IMR-90 (cell line): ENCODE measurements at regions not wholly inside any gene's neighbourhood (a gene's known extent, or its start where the extent isn't known, plus 50 kb on each side); places are given as distances from the start of the nearest gene placed in this dataset.

Source experiments
- ATAC-seq: fragments of 200-7000 bp; cut with Tn5 transposase; 2 replicates; pipeline ENCODE4 v1.9.1; 2020; ENCODE audit warnings: low read depth, mild to moderate bottlenecking, moderate library complexity
- BruUV-seq: library from RNA; stranded (reverse); fragments of 400-500 nt; replicated peaks from 2 replicates; lab custom pipeline; 2021; lab: Mats Ljungman, UMichigan
- CTCF ChIA-PET: fragments of 300-600 bp; formaldehyde crosslinking; extraction: SDS; loops from one replicate; lab custom pipeline; 2021; ENCODE audit warnings: antibody characterized with exemption; lab: Yijun Ruan, JAX
- POLR2A ChIA-PET: fragments of 300-600 bp; sonication (Branson Sonifier 250); formaldehyde crosslinking; loops from one replicate; lab custom pipeline; 2022; ENCODE audit warnings: antibody characterized with exemption; ENCODE audit not compliant: unreplicated experiment; lab: Charles Lee
- DNase-seq: peaks from one replicate; pipeline ENCODE4 v3.0.0; 2013
- H2AFZ ChIP-seq: replicated peaks from 2 replicates; pipeline ENCODE3; 2013; ENCODE audit warnings: low read length, mild to moderate bottlenecking; ENCODE audit not compliant: poor library complexity
- H2AK5ac ChIP-seq: 2 replicates; pipeline ENCODE4 v1.6.1; 2013; ENCODE audit warnings: low read depth, low read length, inconsistent platforms
- H2AK9ac ChIP-seq: replicated peaks from 2 replicates; pipeline ENCODE3; 2013; ENCODE audit warnings: mild to moderate bottlenecking, low read depth, low read length, moderate library complexity; ENCODE audit not compliant: poor library complexity
- H2BK120ac ChIP-seq: 2 replicates; pipeline ENCODE4 v1.6.1; 2013; ENCODE audit warnings: low read depth, low read length, inconsistent platforms
- H2BK15ac ChIP-seq: 3 replicates; pipeline ENCODE4 v1.6.1; 2013; ENCODE audit warnings: low read depth, low read length, inconsistent platforms
- H2BK20ac ChIP-seq: 2 replicates; pipeline ENCODE4 v1.6.1; 2013; ENCODE audit warnings: low read depth, mild to moderate bottlenecking, inconsistent platforms, low read length, moderate library complexity
- H2BK5ac ChIP-seq: 2 replicates; pipeline ENCODE4 v1.6.1; 2013; ENCODE audit warnings: mild to moderate bottlenecking, low read depth, low read length, inconsistent platforms; ENCODE audit not compliant: poor library complexity, severe bottlenecking
- H3K14ac ChIP-seq: replicated peaks from 2 replicates; pipeline ENCODE4 v1.6.1; 2013; ENCODE audit warnings: low read depth, low read length, inconsistent platforms
- H3K18ac ChIP-seq: 2 replicates; pipeline ENCODE4 v1.6.1; 2013; ENCODE audit warnings: low read depth, low read length, control low read depth
- H3K23ac ChIP-seq: 2 replicates; pipeline ENCODE4 v1.6.1; 2013; ENCODE audit warnings: low read depth, low read length, inconsistent platforms
- H3K27ac ChIP-seq: 2 replicates; pipeline ENCODE4 v1.5.1; 2013; ENCODE audit warnings: mild to moderate bottlenecking, control low read depth, low read length; ENCODE audit not compliant: insufficient read depth
- H3K27me3 ChIP-seq: 2 replicates; pipeline ENCODE4 v1.6.1; 2013; ENCODE audit warnings: low read length; ENCODE audit not compliant: control insufficient read depth, insufficient read depth
- H3K36me3 ChIP-seq: 2 replicates; pipeline ENCODE4 v1.6.1; 2013; ENCODE audit warnings: low read length, mixed read lengths; ENCODE audit not compliant: control insufficient read depth, insufficient read depth
- H3K4ac ChIP-seq: 2 replicates; pipeline ENCODE4 v1.6.1; 2013; ENCODE audit warnings: low read depth, low read length, inconsistent platforms
- H3K4me1 ChIP-seq: 2 replicates; pipeline ENCODE4 v1.6.1; 2013; ENCODE audit warnings: low read length, mixed read lengths; ENCODE audit not compliant: control insufficient read depth, insufficient read depth
- H3K4me2 ChIP-seq: 2 replicates; pipeline ENCODE4 v1.6.1; 2013; ENCODE audit warnings: low read depth, mild to moderate bottlenecking, control low read depth, low read length, moderate library complexity
- H3K4me3 ChIP-seq: 2 replicates; pipeline ENCODE4 v1.5.1; 2013; ENCODE audit warnings: low read depth, mild to moderate bottlenecking, control low read depth, low read length, moderate library complexity; ENCODE audit not compliant: insufficient read depth
- H3K56ac ChIP-seq: 2 replicates; pipeline ENCODE4 v1.6.1; 2013; ENCODE audit warnings: low read length, inconsistent platforms; ENCODE audit not compliant: insufficient read depth; ENCODE audit errors: extremely low read depth
- H3K79me1 ChIP-seq, 2 experiments: 2 replicates each; pipeline ENCODE4 v1.6.1; 2013; ENCODE audit warnings: low read length in 2 of 2, inconsistent platforms in 1 of 2, low read depth in 1 of 2
- H3K9ac ChIP-seq: 2 replicates; pipeline ENCODE4 v1.6.1; 2013; ENCODE audit warnings: low read depth, low read length, control low read depth
- H3K9me1 ChIP-seq: 2 replicates; pipeline ENCODE4 v1.6.1; 2013; ENCODE audit warnings: low read length, inconsistent platforms; ENCODE audit not compliant: insufficient read depth
- H3K9me3 ChIP-seq: 2 replicates; pipeline ENCODE4 v1.6.1; 2013; ENCODE audit warnings: low read length; ENCODE audit not compliant: control insufficient read depth, insufficient read depth
- H4K20me1 ChIP-seq: 2 replicates; pipeline ENCODE4 v1.6.1; 2013; ENCODE audit warnings: low read length, inconsistent platforms; ENCODE audit not compliant: insufficient read depth
- H4K5ac ChIP-seq: 2 replicates; pipeline ENCODE4 v1.6.1; 2013; ENCODE audit warnings: mild to moderate bottlenecking, low read depth, low read length, control low read depth
- H4K8ac ChIP-seq, 2 experiments: 2 replicates each; pipeline ENCODE4 v1.6.1; 2013; ENCODE audit warnings: low read depth in 2 of 2, low read length in 2 of 2, control low read depth in 1 of 2, inconsistent platforms in 1 of 2
- H4K91ac ChIP-seq: 2 replicates; pipeline ENCODE4 v1.6.1; 2013; ENCODE audit warnings: low read depth, low read length, inconsistent platforms; ENCODE audit not compliant: insufficient read depth
- BHLHE40 ChIP-seq: fragments of 150-350 bp; IDR thresholded peaks from 2 replicates; pipeline ENCODE4 v1.6.1; 2016; ENCODE audit warnings: mild to moderate bottlenecking, low read depth, low read length
- CEBPB ChIP-seq: IDR thresholded peaks from 2 replicates; pipeline ENCODE4 v1.6.1; 2012; ENCODE audit warnings: low read depth, low read length, improper control_type of control experiment
- CHD1 ChIP-seq: IDR thresholded peaks from 2 replicates; pipeline ENCODE4 v1.6.1; 2012; ENCODE audit warnings: low read depth, low read length, improper control_type of control experiment
- FOS ChIP-seq: fragments of 150-350 bp; IDR thresholded peaks from 2 replicates; pipeline ENCODE4 v1.6.1; 2016; ENCODE audit warnings: low read depth, low read length
- MAFK ChIP-seq: IDR thresholded peaks from 2 replicates; pipeline ENCODE4 v1.6.1; 2012; ENCODE audit warnings: low read depth, low read length, improper control_type of control experiment
- MAZ ChIP-seq: IDR thresholded peaks from 2 replicates; pipeline ENCODE4 v1.6.1; 2012; ENCODE audit warnings: low read depth, mild to moderate bottlenecking, low read length, improper control_type of control experiment, moderate library complexity, borderline replicate concordance
- MXI1 ChIP-seq: IDR thresholded peaks from 2 replicates; pipeline ENCODE4 v1.6.1; 2012; ENCODE audit warnings: low read depth, mild to moderate bottlenecking, low read length, moderate library complexity, borderline replicate concordance
- NFE2L2 ChIP-seq: fragments of 150-350 bp; IDR thresholded peaks from 2 replicates; pipeline ENCODE4 v1.6.1; 2016; ENCODE audit warnings: low read depth, mild to moderate bottlenecking, low read length
- SMC3 ChIP-seq: fragments of 150-350 bp; IDR thresholded peaks from 2 replicates; pipeline ENCODE4 v1.6.1; 2016; ENCODE audit warnings: low read depth, mild to moderate bottlenecking, antibody characterized with exemption, low read length, moderate library complexity
- WGBS, 2 experiments: methylation state at CpG; one replicate each; pipeline versions ENCODE4 v1.1.5 to v1.1.7; 2013; ENCODE audit warnings: missing lambda C conversion rate in 2 of 2; ENCODE audit not compliant: insufficient read length in 1 of 2; ENCODE audit errors: extremely low coverage in 2 of 2; 5-methylcytosine and 5-hydroxymethylcytosine counted together
- dilution Hi-C: fragments of 300-500 bp; cut with HindIII; formaldehyde crosslinking; loops from one replicate; pipeline ENCODE4 v1.14.3; 2018; ENCODE audit warnings: low sequenced_read_pairs; ENCODE audit not compliant: unreplicated experiment
- in situ Hi-C: fragments of 300-500 bp; cut with MboI; formaldehyde crosslinking; loops from 3 replicates; pipeline ENCODE4 v1.14.3; 2019; ENCODE audit warnings: low sequenced_read_pairs, inconsistent platforms, mixed read lengths
- intact Hi-C: fragments of 100-400 bp; cut with micrococcal nuclease; formaldehyde crosslinking; loops from 2 replicates; pipeline ENCODE4 v1.10.0; 2022
- TF ChIP-seq, protein P1 (sequence below): conservative IDR thresholded peaks from 2 replicates; pipeline ENCODE4 v1.5.1; 2012; ENCODE audit warnings: mild to moderate bottlenecking, low read depth, low read length, improper control_type of control experiment
- TF ChIP-seq, protein P2 (sequence below): fragments of 150-350 bp; IDR thresholded peaks from 2 replicates; pipeline ENCODE4 v1.6.1; 2017; ENCODE audit warnings: mild to moderate bottlenecking, antibody characterized with exemption, low read length, low read depth
- TF ChIP-seq, protein P3 (sequence below): fragments of 150-350 bp; IDR thresholded peaks from 2 replicates; pipeline ENCODE4 v1.6.1; 2016; ENCODE audit warnings: low read depth, mild to moderate bottlenecking, low read length, moderate library complexity, borderline replicate concordance

DNA sequence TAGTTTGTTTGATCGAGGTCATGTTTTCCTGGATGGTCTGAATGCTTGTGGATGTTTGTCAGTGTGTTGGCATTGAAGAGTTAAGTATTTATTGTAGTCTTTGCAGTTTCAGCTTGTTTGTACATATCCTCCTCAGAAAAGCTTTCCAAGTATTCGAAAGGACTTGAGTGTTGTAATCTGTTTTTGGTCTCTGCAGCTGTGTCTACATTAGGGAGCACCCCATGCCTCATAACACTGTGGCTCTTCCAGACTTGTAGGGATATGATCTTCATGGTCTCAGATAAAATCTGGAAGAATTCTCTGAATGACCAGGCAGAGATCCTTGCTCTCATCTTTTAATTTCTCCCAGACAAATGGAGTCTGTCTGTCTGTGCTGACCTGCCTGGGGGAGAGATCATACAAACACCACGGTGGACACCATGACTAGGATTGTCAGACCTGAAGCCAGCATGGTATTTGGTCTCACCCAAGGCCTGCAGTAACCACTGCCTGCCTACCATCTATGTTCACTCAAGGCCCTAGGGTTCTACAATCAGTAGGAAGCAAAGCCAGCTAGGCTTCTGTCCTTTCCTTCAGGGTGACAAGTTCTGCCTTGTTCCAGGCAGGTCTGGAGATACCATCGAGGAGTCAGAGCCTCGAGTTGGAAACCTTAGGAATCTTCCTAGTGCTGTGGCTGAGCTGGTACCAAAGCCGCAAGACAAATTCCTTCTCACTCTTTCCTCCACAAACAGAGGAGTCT, 114.7 kb upstream of the KHDRBS2 start:
- Histone ChIP-seq H2AK5ac (no peak overlapping the region), H2AFZ (no peak overlapping the region), H3K23ac (no peak overlapping the region), H3K9me3 (peaks cover 4% of the 10 kb centered on the region; the same call in 1 of the 2 replicates), H3K14ac (no peak overlapping the region), H3K18ac (no peak overlapping the region), H4K8ac (no peak overlapping the region), H3K4ac (no peak overlapping the region), H3K56ac (no peak overlapping the region), H3K9me1 (no peaks in the 10 kb centered on the region), H4K91ac (no peak overlapping the region), H3K36me3 (no peaks in the 10 kb centered on the region), H3K27me3 (no peaks in the 10 kb centered on the region), H3K9ac (no peak overlapping the region), H3K4me3 (no peak overlapping the region), H2BK5ac (no peak overlapping the region), H2BK20ac (no peak overlapping the region), H2BK15ac (no peak overlapping the region), H4K5ac (no peak overlapping the region), H3K4me1 (no peaks in the 10 kb centered on the region), H2AK9ac (no peak overlapping the region), H3K4me2 (no peak overlapping the region), H4K20me1 (no peaks in the 10 kb centered on the region), H2BK120ac (no peak overlapping the region), H3K27ac (no peak overlapping the region), H3K79me1 (no peaks in the 10 kb centered on the region)
- in situ Hi-C loops, result no loop called here
- DNase-seq (no peak), ATAC-seq (no peak)
- dilution Hi-C loops, result no loop called here
- WGBS, 2 experiments, result no CpG with 5 or more reads among the region's 6 CpGs
- BruUV-seq, result no TSS peak
- TF ChIP-seq, protein P1, sequence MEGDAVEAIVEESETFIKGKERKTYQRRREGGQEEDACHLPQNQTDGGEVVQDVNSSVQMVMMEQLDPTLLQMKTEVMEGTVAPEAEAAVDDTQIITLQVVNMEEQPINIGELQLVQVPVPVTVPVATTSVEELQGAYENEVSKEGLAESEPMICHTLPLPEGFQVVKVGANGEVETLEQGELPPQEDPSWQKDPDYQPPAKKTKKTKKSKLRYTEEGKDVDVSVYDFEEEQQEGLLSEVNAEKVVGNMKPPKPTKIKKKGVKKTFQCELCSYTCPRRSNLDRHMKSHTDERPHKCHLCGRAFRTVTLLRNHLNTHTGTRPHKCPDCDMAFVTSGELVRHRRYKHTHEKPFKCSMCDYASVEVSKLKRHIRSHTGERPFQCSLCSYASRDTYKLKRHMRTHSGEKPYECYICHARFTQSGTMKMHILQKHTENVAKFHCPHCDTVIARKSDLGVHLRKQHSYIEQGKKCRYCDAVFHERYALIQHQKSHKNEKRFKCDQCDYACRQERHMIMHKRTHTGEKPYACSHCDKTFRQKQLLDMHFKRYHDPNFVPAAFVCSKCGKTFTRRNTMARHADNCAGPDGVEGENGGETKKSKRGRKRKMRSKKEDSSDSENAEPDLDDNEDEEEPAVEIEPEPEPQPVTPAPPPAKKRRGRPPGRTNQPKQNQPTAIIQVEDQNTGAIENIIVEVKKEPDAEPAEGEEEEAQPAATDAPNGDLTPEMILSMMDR, result no peak
- TF ChIP-seq SMC3, result no peak
- TF ChIP-seq MAZ, result no peak
- no peak for TF ChIP-seq MXI1
- TF ChIP-seq, protein P2, sequence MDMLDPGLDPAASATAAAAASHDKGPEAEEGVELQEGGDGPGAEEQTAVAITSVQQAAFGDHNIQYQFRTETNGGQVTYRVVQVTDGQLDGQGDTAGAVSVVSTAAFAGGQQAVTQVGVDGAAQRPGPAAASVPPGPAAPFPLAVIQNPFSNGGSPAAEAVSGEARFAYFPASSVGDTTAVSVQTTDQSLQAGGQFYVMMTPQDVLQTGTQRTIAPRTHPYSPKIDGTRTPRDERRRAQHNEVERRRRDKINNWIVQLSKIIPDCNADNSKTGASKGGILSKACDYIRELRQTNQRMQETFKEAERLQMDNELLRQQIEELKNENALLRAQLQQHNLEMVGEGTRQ, result no peak
- TF ChIP-seq BHLHE40, result no peak
- no peak for TF ChIP-seq CHD1
- no peak for TF ChIP-seq MAFK
- TF ChIP-seq NFE2L2, result no peak
- TF ChIP-seq CEBPB, result no peak
- TF ChIP-seq, protein P3, sequence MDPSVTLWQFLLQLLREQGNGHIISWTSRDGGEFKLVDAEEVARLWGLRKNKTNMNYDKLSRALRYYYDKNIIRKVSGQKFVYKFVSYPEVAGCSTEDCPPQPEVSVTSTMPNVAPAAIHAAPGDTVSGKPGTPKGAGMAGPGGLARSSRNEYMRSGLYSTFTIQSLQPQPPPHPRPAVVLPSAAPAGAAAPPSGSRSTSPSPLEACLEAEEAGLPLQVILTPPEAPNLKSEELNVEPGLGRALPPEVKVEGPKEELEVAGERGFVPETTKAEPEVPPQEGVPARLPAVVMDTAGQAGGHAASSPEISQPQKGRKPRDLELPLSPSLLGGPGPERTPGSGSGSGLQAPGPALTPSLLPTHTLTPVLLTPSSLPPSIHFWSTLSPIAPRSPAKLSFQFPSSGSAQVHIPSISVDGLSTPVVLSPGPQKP, result no peak
- TF ChIP-seq FOS, result no peak
- ChIA-PET POLR2A (no interaction called here), CTCF (no interaction called here)
- intact Hi-C loops, result no loop called here
